Mesendoderm (in vitro differentiated cells): ENCODE measurements at regions not wholly inside any gene's neighbourhood (a gene's known extent, or its start where the extent isn't known, plus 50 kb on each side); places are given as distances from the start of the nearest gene placed in this dataset.

Source experiments
- DNase-seq: peaks from one replicate; pipeline ENCODE4 v3.0.0; 2013
- H2AK5ac ChIP-seq: 2 replicates; pipeline ENCODE4 v1.6.1; 2013; ENCODE audit warnings: low read length, inconsistent platforms
- H2BK120ac ChIP-seq: 2 replicates; pipeline ENCODE4 v1.6.1; 2013; ENCODE audit warnings: low read depth, mild to moderate bottlenecking, low read length, moderate library complexity, mixed read lengths
- H2BK15ac ChIP-seq: replicated peaks from 2 replicates; pipeline ENCODE4 v1.6.1; 2013; ENCODE audit warnings: low read depth, mild to moderate bottlenecking, moderate library complexity
- H2BK5ac ChIP-seq: 2 replicates; pipeline ENCODE4 v1.6.1; 2013; ENCODE audit warnings: low read length, inconsistent platforms
- H3K18ac ChIP-seq: 2 replicates; pipeline ENCODE4 v1.6.1; 2013; ENCODE audit warnings: mild to moderate bottlenecking, low read length, mixed read lengths
- H3K23ac ChIP-seq: one replicate; pipeline ENCODE4 v1.6.1; 2013; ENCODE audit warnings: low read length
- H3K27ac ChIP-seq: 2 replicates; pipeline ENCODE4 v1.5.1; 2013; ENCODE audit warnings: low read depth, mild to moderate bottlenecking, inconsistent platforms, low read length, moderate library complexity
- H3K27me3 ChIP-seq: 2 replicates; pipeline ENCODE4 v1.6.1; 2013; ENCODE audit warnings: low read length, control low read depth, mild to moderate bottlenecking, inconsistent platforms; ENCODE audit not compliant: insufficient read depth, poor library complexity
- H3K36me3 ChIP-seq: 2 replicates; pipeline ENCODE4 v1.6.1; 2013; ENCODE audit warnings: low read length, inconsistent platforms; ENCODE audit not compliant: control insufficient read depth, insufficient read depth
- H3K4ac ChIP-seq: one replicate; pipeline ENCODE4 v1.6.1; 2013; ENCODE audit warnings: low read depth, mild to moderate bottlenecking, low read length, moderate library complexity
- H3K4me1 ChIP-seq: 2 replicates; pipeline ENCODE4 v1.6.1; 2013; ENCODE audit warnings: low read depth, low read length, inconsistent platforms; ENCODE audit not compliant: control insufficient read depth
- H3K4me2 ChIP-seq: 2 replicates; pipeline ENCODE4 v1.6.1; 2013; ENCODE audit warnings: low read length
- H3K4me3 ChIP-seq: 2 replicates; pipeline ENCODE4 v1.5.1; 2013; ENCODE audit warnings: mild to moderate bottlenecking, low read length
- H3K56ac ChIP-seq: one replicate; pipeline ENCODE4 v1.6.1; 2013; ENCODE audit warnings: low read length
- H3K79me1 ChIP-seq: 2 replicates; pipeline ENCODE4 v1.6.1; 2013; ENCODE audit warnings: low read length, inconsistent platforms
- H3K79me2 ChIP-seq: 2 replicates; pipeline ENCODE4 v1.6.1; 2013; ENCODE audit warnings: mild to moderate bottlenecking, low read length; ENCODE audit not compliant: control insufficient read depth, insufficient read depth
- H3K9ac ChIP-seq: 2 replicates; pipeline ENCODE4 v1.6.1; 2013; ENCODE audit warnings: low read length, inconsistent platforms
- H4K5ac ChIP-seq: one replicate; pipeline ENCODE4 v1.6.1; 2013; ENCODE audit warnings: low read length
- H4K8ac ChIP-seq: one replicate; pipeline ENCODE4 v1.6.1; 2013; ENCODE audit warnings: low read depth, mild to moderate bottlenecking, control low read depth, low read length, moderate library complexity
- WGBS: extraction: QIAGEN DNeasy Blood & Tissue Kit; methylation state at CpG from one replicate; pipeline ENCODE4 v1.1.7; 2013; ENCODE audit warnings: low lambda C conversion rate, missing lambda C conversion rate; ENCODE audit not compliant: insufficient coverage; ENCODE audit errors: extremely low coverage; 5-methylcytosine and 5-hydroxymethylcytosine counted together

DNA sequence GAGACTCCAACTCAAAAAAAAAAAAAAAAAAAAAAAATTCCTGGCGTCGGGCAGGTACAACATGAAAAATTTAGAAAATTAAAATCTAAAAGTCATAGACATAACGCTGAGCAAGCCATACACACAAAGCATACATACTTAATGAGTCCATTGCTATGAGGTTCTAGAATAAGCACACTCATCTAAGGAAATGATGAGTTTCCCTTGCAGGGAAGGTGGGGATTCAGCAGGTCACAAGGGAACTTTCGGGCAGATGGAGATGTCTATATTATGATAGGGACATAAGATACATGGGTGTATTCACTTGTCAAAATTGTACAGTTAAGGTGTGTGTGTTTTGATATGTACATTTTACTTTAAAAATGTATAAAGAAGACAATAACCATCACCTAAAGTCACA is 120.2 kb upstream of the LIPC start:
- Histone ChIP-seq H3K9ac (no peak overlapping the region), H4K8ac (no peak overlapping the region), H4K5ac (no peak overlapping the region), H3K18ac (no peak overlapping the region), H3K56ac (no peak overlapping the region), H3K36me3 (no peaks in the 10 kb centered on the region), H2BK120ac (no peak overlapping the region), H3K23ac (no peak overlapping the region), H3K79me1 (no peaks in the 10 kb centered on the region), H3K4me3 (no peak overlapping the region), H2BK15ac (no peak overlapping the region), H3K27me3 (no peaks in the 10 kb centered on the region), H3K27ac (no peak overlapping the region), H3K4ac (no peak overlapping the region), H3K79me2 (no peaks in the 10 kb centered on the region), H2BK5ac (no peak overlapping the region), H3K4me1 (no peaks in the 10 kb centered on the region), H2AK5ac (no peak overlapping the region), H3K4me2 (no peak overlapping the region)
- DNase-seq: no peak
- no CpG with 5 or more reads among the region's 4 CpGs for WGBS

- Histone ChIP-seq H3K23ac (no peak overlapping the region), H2BK5ac (no peak overlapping the region), H4K5ac (no peak overlapping the region), H4K8ac (no peak overlapping the region), H3K79me2 (no peaks in the 10 kb centered on the region), H2BK15ac (no peak overlapping the region), H3K4me3 (no peak overlapping the region), H3K79me1 (no peaks in the 10 kb centered on the region), H3K4me1 (no peaks in the 10 kb centered on the region), H3K18ac (no peak overlapping the region), H2BK120ac (no peak overlapping the region), H3K56ac (no peak overlapping the region), H3K27me3 (no peaks in the 10 kb centered on the region), H3K36me3 (no peaks in the 10 kb centered on the region), H2AK5ac (no peak overlapping the region), H3K4ac (no peak overlapping the region), H3K9ac (no peak overlapping the region), H3K4me2 (no peak overlapping the region), H3K27ac (no peak overlapping the region)
- WGBS: no CpG with 5 or more reads among the region's 5 CpGs
- DNase-seq: no peak
Observed at GRCh38 chr15:58312031-58312430, 119.8 kb upstream of the LIPC start.

DNA sequence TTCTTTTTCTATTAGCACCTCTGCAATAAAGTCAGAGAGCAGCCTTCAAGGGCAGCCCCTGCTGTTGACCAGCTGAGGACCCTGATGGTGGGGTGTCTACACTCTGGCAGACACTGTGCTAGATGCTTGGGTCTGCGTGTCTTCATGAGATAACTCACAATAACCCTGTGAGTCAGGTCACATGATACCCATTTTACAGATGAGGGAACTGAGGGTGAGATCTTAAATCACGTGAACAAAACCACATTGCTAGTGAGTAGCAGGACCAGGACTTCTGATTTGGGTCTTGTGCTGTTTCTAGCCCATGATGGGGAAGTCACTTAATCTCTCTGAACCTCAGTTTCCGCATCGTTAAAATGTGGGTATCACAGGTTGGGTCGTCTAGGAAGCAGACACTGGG is 118.5 kb upstream of the LIPC start:
- DNase-seq: no peak
- Histone ChIP-seq H3K4me2 (no peak overlapping the region), H2AK5ac (no peak overlapping the region), H3K27ac (no peak overlapping the region), H3K23ac (no peak overlapping the region), H4K8ac (no peak overlapping the region), H3K4me3 (no peak overlapping the region), H2BK15ac (no peak overlapping the region), H2BK120ac (no peak overlapping the region), H3K9ac (no peak overlapping the region), H3K56ac (no peak overlapping the region), H3K36me3 (no peaks in the 10 kb centered on the region), H4K5ac (no peak overlapping the region), H3K18ac (no peak overlapping the region), H3K79me1 (no peaks in the 10 kb centered on the region), H3K79me2 (no peaks in the 10 kb centered on the region), H3K4me1 (no peaks in the 10 kb centered on the region), H3K27me3 (no peaks in the 10 kb centered on the region), H2BK5ac (no peak overlapping the region), H3K4ac (no peak overlapping the region)
- WGBS: no CpG with 5 or more reads among the region's 5 CpGs

DNA sequence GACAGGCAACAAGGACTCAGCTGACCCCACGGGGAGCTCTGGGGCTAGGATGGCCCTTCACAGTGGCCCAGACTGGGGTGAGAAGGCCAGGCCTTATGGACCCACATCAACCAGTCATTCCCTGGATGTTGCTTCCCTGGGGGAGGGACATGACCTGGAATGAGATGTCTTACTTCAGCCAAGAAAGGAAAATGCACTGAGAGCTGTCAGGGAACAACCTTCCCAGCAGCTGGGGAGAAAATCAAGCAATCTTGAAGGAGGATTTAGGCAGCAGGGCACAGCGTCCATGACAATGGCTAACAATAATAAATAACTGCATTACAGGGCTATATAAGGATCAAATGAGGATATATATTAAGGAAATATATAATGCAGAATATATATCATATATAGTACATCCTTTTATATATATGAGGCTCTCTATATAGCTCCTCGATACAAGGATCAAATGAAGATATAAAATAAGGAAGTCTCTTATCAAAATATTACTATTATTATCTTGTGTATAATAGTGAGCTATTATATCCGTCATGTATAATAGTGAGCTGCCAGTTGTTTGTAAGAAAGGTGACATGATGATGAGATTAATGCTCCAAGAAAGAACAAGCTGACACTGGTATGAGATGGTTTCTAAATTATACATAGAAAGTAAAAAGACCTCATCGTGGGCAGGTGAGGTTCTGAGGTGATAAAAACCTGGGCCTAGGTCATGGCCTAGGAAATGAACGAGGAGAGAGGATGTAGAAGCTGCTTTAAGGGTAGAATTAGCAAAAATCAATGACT is 117.8 kb upstream of the LIPC start:
- no peak overlapping the region for H2AK5ac ChIP-seq
- no peak overlapping the region for H3K18ac ChIP-seq
- H3K36me3 ChIP-seq: no peaks in the 10 kb centered on the region
- DNase-seq: no peak
- H2BK120ac ChIP-seq: no peak overlapping the region
- no peak overlapping the region for H4K5ac ChIP-seq
- H2BK5ac ChIP-seq: no peak overlapping the region
- no peak overlapping the region for H4K8ac ChIP-seq
- H3K4ac ChIP-seq: no peak overlapping the region
- H3K79me1 ChIP-seq: no peaks in the 10 kb centered on the region
- H3K4me2 ChIP-seq: no peak overlapping the region
- no peak overlapping the region for H3K56ac ChIP-seq
- H3K4me1 ChIP-seq: no peaks in the 10 kb centered on the region
- no peak overlapping the region for H3K4me3 ChIP-seq
- no peak overlapping the region for H3K23ac ChIP-seq
- H3K27ac ChIP-seq: no peak overlapping the region
- H3K9ac ChIP-seq: no peak overlapping the region
- no peaks in the 10 kb centered on the region for H3K27me3 ChIP-seq
- H3K79me2 ChIP-seq: no peaks in the 10 kb centered on the region
- H2BK15ac ChIP-seq: no peak overlapping the region
- no CpG with 5 or more reads among the region's 6 CpGs for WGBS

- Histone ChIP-seq H3K4me2 (no peak overlapping the region), H3K23ac (no peak overlapping the region), H3K79me1 (no peaks in the 10 kb centered on the region), H3K27me3 (no peaks in the 10 kb centered on the region), H3K36me3 (no peaks in the 10 kb centered on the region), H2AK5ac (no peak overlapping the region), H2BK15ac (no peak overlapping the region), H3K4me1 (no peaks in the 10 kb centered on the region), H3K4me3 (no peak overlapping the region), H3K27ac (no peak overlapping the region), H3K9ac (no peak overlapping the region), H4K8ac (no peak overlapping the region), H4K5ac (no peak overlapping the region), H2BK120ac (no peak overlapping the region), H3K56ac (no peak overlapping the region), H3K4ac (no peak overlapping the region), H3K79me2 (no peaks in the 10 kb centered on the region), H2BK5ac (no peak overlapping the region), H3K18ac (no peak overlapping the region)
- DNase-seq: no peak
- whole genome bisulfite sequencing: no CpG with 5 or more reads among the region's 4 CpGs
Observed at GRCh38 chr15:58314593-58315216, 117.1 kb upstream of the LIPC start.
